Vagina (tissue), 2 donors: ENCODE measurements at regions not wholly inside any gene's neighbourhood (a gene's known extent, or its start where the extent isn't known, plus 50 kb on each side); places are given as distances from the start of the nearest gene placed in this dataset.
"Not testable (repeated sequence)": the region's sequence is repeated elsewhere in the genome, so short reads cannot be mapped to it uniquely, and the experiment has no call there.

Source experiments
- CTCF ChIP-seq, 3 experiments: fragments of 450-650 bp in 2 of 3; fragments of 200-600 bp in 1 of 3; sonication (generic) in 1 of 3; IDR thresholded peaks; one replicate each; pipeline ENCODE4 v1.5.1; 2017 to 2019; ENCODE audit warnings: antibody characterized with exemption in 3 of 3, mild to moderate bottlenecking in 2 of 3, moderate library complexity in 2 of 3
- POLR2AphosphoS5 ChIP-seq, 2 donors: sonication (generic); formaldehyde crosslinking; IDR thresholded peaks; one replicate each; pipeline ENCODE4 v1.9.0; 2017; ENCODE audit warnings: antibody characterized with exemption in 2 of 2, mild to moderate bottlenecking in 2 of 2, low read depth in 1 of 2; ENCODE audit not compliant: insufficient read depth in 1 of 2

GRCh38 chr6:2302482-2302881 lies 57.1 kb upstream of the GMDS start:
- not testable (repeated sequence) for TF ChIP-seq CTCF (IDR thresholded peaks at IDR 0.05); POLR2AphosphoS5 (IDR thresholded peaks at IDR 0.05; ENCODE audit: insufficient read depth in 1 of 2, low read depth in 1 of 2)
